Testis (tissue), 2 donors: ENCODE measurements at regions not wholly inside any gene's neighbourhood (a gene's known extent, or its start where the extent isn't known, plus 50 kb on each side); places are given as distances from the start of the nearest gene placed in this dataset.

Experiments used
- DNase-seq: peaks from one replicate; pipeline ENCODE4 v3.0.0-alpha.2; 2019
- H3K27ac ChIP-seq, 2 donors: fragments of 200-600 bp; sonication (generic); one replicate each; pipeline ENCODE4 v1.5.1; 2019
- H3K27me3 ChIP-seq: fragments of 200-600 bp; sonication (generic); one replicate; pipeline ENCODE4 v1.5.1; 2019
- H3K36me3 ChIP-seq: fragments of 200-600 bp; sonication (generic); one replicate; pipeline ENCODE4 v1.5.1; 2017; ENCODE audit warnings: low read depth; ENCODE audit errors: missing control alignments
- H3K4me1 ChIP-seq: fragments of 200-600 bp; sonication (generic); one replicate; pipeline ENCODE4 v1.5.1; 2019
- H3K4me3 ChIP-seq, 2 donors: fragments of 200-600 bp; sonication (generic); one replicate each; pipeline ENCODE4 v1.5.1; 2017 to 2019
- H3K9me3 ChIP-seq: fragments of 200-600 bp; sonication (generic); one replicate; pipeline ENCODE4 v1.5.1; 2017
- CTCF ChIP-seq, 3 experiments: fragments of 450-650 bp in 2 of 3; fragments of 200-600 bp in 1 of 3; sonication (generic) in 1 of 3; IDR thresholded peaks; one replicate each; pipeline ENCODE4 v1.5.1; 2016 to 2019; ENCODE audit warnings: antibody characterized with exemption in 3 of 3, mild to moderate bottlenecking in 2 of 3, moderate library complexity in 1 of 3
- POLR2A ChIP-seq: fragments of 450-650 bp; IDR thresholded peaks from one replicate; pipeline ENCODE4 v1.6.1; 2017; ENCODE audit warnings: antibody characterized with exemption, mild to moderate bottlenecking, moderate library complexity
- WGBS, 2 donors: methylation state at CpG; one replicate each; pipeline ENCODE4 v1.1.5; 2018; 5-methylcytosine and 5-hydroxymethylcytosine counted together
- intact Hi-C: fragments of 100-400 bp; cut with DNase I; formaldehyde crosslinking; loops from one replicate; pipeline ENCODE4 v1.15.1; 2023; ENCODE audit warnings: low total_unique reads

GRCh38 chr2:15072836-15073235, 440.3 kb downstream of the LRATD1 start:
- Histone ChIP-seq H3K27ac (no peak overlapping the region), H3K36me3 (no peaks in the 10 kb centered on the region), H3K9me3 (no peaks in the 10 kb centered on the region), H3K27me3 (no peaks in the 10 kb centered on the region), H3K4me1 (no peaks in the 10 kb centered on the region), H3K4me3 (no peak overlapping the region)
- TF ChIP-seq CTCF (IDR thresholded peaks at IDR 0.05) (no peak), POLR2A (no peak)
- intact Hi-C loops = no loop called here
- 87 to 95% methylated on average over 6 of the region's 6 CpGs for WGBS, 2 donors
- DNase-seq = no peak

DNA sequence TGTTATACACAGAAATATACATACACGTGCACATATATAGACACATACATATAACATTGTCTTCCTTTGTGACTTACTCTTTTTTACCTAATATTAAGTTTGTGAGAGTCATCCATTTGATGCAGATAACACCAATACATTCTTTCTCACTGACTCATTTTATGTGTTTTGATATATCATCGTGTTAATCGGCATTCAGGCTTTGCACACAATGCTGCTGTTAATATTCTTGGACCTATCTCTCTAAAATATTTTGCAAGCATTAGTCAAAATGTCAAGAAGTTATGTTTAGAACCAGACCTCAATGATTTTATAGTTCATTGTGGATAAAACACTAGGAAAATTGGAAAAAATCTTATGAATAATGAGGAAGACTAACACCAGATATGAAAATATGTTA, 441.1 kb downstream of the LRATD1 start:
- Histone ChIP-seq H3K27ac (no peak overlapping the region), H3K4me1 (no peaks in the 10 kb centered on the region), H3K9me3 (no peaks in the 10 kb centered on the region), H3K36me3 (no peaks in the 10 kb centered on the region), H3K27me3 (no peaks in the 10 kb centered on the region), H3K4me3 (no peak overlapping the region)
- TF ChIP-seq CTCF (IDR thresholded peaks at IDR 0.05) (no peak), POLR2A (no peak)
- no peak for DNase-seq
- intact Hi-C loops = no loop called here
- WGBS, 2 donors = 69 to 72% methylated on average over 3 of the region's 3 CpGs

- DNase-seq = no peak
- intact Hi-C loops = no loop called here
- no peak for TF ChIP-seq POLR2A
- no peak for TF ChIP-seq CTCF (IDR thresholded peaks at IDR 0.05)
- Histone ChIP-seq H3K36me3 (no peaks in the 10 kb centered on the region), H3K4me1 (no peaks in the 10 kb centered on the region), H3K9me3 (no peaks in the 10 kb centered on the region), H3K27me3 (no peaks in the 10 kb centered on the region), H3K4me3 (no peak overlapping the region), H3K27ac (no peak overlapping the region)
Measured at GRCh38 chr2:15074319-15074718, 441.8 kb downstream of the LRATD1 start.

DNA sequence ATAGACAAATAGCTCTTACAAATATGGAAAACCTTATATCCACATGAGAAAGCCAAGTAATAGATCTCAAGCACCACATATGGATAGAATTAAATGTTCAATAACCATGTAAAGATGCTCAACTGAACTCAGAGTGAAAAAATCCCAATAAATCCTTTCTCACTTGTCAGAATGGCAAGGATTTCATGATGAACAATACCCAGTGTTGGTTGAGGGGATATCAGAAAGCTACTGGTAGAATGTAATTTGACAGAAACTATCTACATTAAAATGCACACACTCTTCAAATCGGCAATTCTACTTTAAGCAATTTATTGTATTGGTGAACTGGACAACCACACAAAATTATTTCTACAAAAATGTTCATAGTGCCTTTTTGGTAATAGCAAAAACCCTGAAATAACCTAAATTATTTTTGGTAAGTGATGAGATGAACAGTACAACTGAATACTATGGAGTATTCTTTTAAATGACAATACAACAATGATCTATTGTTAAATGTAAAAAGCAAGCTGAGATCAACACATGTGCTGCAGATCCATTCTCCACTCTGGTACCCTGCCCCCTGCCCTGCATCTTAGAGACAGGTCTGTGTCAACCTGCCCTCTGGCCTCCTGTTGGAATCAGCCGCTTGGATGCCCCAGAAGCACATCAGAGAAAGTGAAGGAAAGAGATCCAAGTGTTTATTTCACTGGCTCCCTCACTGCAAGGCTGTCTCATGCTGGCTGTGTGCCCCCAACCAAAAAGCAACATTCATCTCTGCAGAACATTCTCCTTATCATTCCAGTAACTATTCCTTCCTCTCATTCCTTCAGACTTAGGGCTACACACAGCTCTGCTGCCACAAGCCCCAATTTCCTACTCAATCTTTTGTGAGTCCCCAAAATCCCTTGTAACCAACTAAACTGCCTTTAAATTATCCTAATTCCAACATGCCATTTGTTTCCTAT, 442.5 kb downstream of the LRATD1 start:
- Histone ChIP-seq H3K27me3 (no peaks in the 10 kb centered on the region), H3K36me3 (no peaks in the 10 kb centered on the region), H3K27ac (no peak overlapping the region), H3K4me3 (no peak overlapping the region), H3K9me3 (no peaks in the 10 kb centered on the region), H3K4me1 (no peaks in the 10 kb centered on the region)
- WGBS, 2 donors = 72 to 73% methylated on average over 2 of the region's 2 CpGs
- no peak for DNase-seq
- no peak for TF ChIP-seq CTCF (IDR thresholded peaks at IDR 0.05)
- no peak for TF ChIP-seq POLR2A
- intact Hi-C loops = no loop called here

GRCh38 chr2:15076668-15077067, 444.2 kb downstream of the LRATD1 start:
- Histone ChIP-seq H3K27me3 (no peaks in the 10 kb centered on the region), H3K27ac (no peak overlapping the region), H3K36me3 (no peaks in the 10 kb centered on the region), H3K4me3 (no peak overlapping the region), H3K9me3 (no peaks in the 10 kb centered on the region), H3K4me1 (no peaks in the 10 kb centered on the region)
- TF ChIP-seq CTCF (IDR thresholded peaks at IDR 0.05) = no peak
- TF ChIP-seq POLR2A = no peak
- no peak for DNase-seq
- intact Hi-C loops = no loop called here
